H1 (cell line): ENCODE measurements at regions not wholly inside any gene's neighbourhood (a gene's known extent, or its start where the extent isn't known, plus 50 kb on each side); places are given as distances from the start of the nearest gene placed in this dataset.

Experiments used
- KDM1A ChIP-seq: fragments of 200-600, 300-600 bp; sonication (generic); IDR thresholded peaks from 2 replicates; pipeline ENCODE4 v1.7.1; 2016; ENCODE audit warnings: mild to moderate bottlenecking, low read length, borderline replicate concordance
- POLR2A ChIP-seq, 2 experiments: IDR thresholded peaks; 1 replicate in 1 of 2; 2 replicates in 1 of 2; pipeline ENCODE4 v1.6.1; 2011; ENCODE audit warnings: low read depth in 2 of 2, low read length in 2 of 2, mild to moderate bottlenecking in 2 of 2; ENCODE audit errors: control extremely low read depth in 1 of 2
- POLR2AphosphoS5 ChIP-seq: IDR thresholded peaks from 2 replicates; pipeline ENCODE4 v1.6.1; 2011; ENCODE audit warnings: low read depth, low read length
- RXRA ChIP-seq: IDR thresholded peaks from 2 replicates; pipeline ENCODE4 v1.6.1; 2011; ENCODE audit warnings: low read depth, mild to moderate bottlenecking, low read length, moderate library complexity; ENCODE audit not compliant: insufficient read depth
- SIN3A ChIP-seq, 2 experiments: IDR thresholded peaks in 1 of 2; conservative IDR thresholded peaks in 1 of 2; 2 replicates each; pipeline ENCODE4 v1.6.1; 2011 to 2012; ENCODE audit warnings: low read length in 2 of 2, improper control_type of control experiment in 1 of 2, low read depth in 1 of 2, mild to moderate bottlenecking in 1 of 2
- TF ChIP-seq, protein P1 (sequence below), 3 experiments: IDR thresholded peaks; 1 replicate in 2 of 3; 2 replicates in 1 of 3; pipeline versions ENCODE4 v1.5.1 to v1.6.1; 2011; ENCODE audit warnings: low read length in 3 of 3, mild to moderate bottlenecking in 3 of 3, inconsistent platforms in 2 of 3, low read depth in 1 of 3, moderate library complexity in 1 of 3; ENCODE audit not compliant: insufficient read depth in 1 of 3; ENCODE audit errors: control extremely low read depth in 1 of 3
- TF ChIP-seq, protein P2 (sequence below): IDR thresholded peaks from 2 replicates; pipeline ENCODE4 v1.6.1; 2011; ENCODE audit warnings: low read length, improper control_type of control experiment

DNA sequence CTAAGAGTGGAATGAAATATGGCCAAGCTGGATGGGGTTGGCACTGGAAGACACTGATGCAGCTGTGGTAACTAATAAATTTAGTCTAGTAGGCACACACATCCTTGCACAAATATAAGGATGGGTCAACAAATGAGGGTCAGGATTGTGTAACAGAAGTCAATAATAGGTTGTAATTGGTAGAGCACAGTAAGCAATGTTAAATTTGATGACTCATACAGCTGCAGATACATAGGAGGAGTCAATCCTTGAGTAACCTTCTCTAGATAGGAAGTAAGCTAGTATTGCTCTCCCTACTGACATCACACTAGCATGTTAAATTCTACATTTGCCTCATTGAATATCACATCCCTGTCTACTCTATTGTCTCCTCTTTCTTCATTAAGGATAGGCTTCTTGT lies 332.1 kb downstream of the PTPRC start:
- no peak for TF ChIP-seq RXRA
- no peak for TF ChIP-seq KDM1A
- TF ChIP-seq POLR2AphosphoS5: no peak
- TF ChIP-seq, protein P1, sequence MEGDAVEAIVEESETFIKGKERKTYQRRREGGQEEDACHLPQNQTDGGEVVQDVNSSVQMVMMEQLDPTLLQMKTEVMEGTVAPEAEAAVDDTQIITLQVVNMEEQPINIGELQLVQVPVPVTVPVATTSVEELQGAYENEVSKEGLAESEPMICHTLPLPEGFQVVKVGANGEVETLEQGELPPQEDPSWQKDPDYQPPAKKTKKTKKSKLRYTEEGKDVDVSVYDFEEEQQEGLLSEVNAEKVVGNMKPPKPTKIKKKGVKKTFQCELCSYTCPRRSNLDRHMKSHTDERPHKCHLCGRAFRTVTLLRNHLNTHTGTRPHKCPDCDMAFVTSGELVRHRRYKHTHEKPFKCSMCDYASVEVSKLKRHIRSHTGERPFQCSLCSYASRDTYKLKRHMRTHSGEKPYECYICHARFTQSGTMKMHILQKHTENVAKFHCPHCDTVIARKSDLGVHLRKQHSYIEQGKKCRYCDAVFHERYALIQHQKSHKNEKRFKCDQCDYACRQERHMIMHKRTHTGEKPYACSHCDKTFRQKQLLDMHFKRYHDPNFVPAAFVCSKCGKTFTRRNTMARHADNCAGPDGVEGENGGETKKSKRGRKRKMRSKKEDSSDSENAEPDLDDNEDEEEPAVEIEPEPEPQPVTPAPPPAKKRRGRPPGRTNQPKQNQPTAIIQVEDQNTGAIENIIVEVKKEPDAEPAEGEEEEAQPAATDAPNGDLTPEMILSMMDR (IDR thresholded peaks at IDR 0.05; ENCODE audit: control extremely low read depth in 1 of 3, insufficient read depth in 1 of 3, low read depth in 1 of 3, low read length in 3 of 3): no peak
- TF ChIP-seq POLR2A (IDR thresholded peaks at IDR 0.05; ENCODE audit: control extremely low read depth in 1 of 2, low read depth in 2 of 2, low read length in 2 of 2): no peak
- no peak for TF ChIP-seq SIN3A (conservative IDR thresholded peaks at IDR 0.05 in 1 of 2, IDR thresholded peaks at IDR 0.05 in 1 of 2; ENCODE audit: low read depth in 1 of 2, low read length in 2 of 2)
- TF ChIP-seq, protein P2, sequence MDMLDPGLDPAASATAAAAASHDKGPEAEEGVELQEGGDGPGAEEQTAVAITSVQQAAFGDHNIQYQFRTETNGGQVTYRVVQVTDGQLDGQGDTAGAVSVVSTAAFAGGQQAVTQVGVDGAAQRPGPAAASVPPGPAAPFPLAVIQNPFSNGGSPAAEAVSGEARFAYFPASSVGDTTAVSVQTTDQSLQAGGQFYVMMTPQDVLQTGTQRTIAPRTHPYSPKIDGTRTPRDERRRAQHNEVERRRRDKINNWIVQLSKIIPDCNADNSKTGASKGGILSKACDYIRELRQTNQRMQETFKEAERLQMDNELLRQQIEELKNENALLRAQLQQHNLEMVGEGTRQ: no peak
